ENCODE measurements at regions not wholly inside any gene's neighbourhood (a gene's known extent, or its start where the extent isn't known, plus 50 kb on each side); places are given as distances from the start of the nearest gene placed in this dataset.

DNA sequence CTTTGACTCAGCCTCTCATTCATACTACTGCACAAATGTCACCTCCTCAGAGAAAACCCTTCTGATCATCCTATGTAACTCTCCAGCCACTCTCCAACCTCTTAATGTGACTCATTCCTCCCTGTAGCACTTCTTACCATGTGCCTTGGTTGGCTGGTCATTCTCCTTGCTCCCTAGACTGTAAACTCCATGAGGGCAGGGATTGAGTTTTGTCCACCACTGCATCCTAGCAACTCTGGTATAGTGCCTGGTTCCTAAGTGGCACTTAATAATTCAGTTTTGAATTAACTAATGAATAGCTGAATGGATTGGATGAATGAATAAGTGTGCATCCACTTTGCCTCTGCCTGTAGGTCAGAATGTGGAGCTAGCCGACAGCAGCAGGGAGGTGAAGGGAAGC lies 202.5 kb upstream of the HES1 start:
- Histone ChIP-seq H3K4me1 (no peaks in the 10 kb centered on the region), H3K27ac (no peak overlapping the region), H3K27me3 (no peaks in the 10 kb centered on the region), H3K9me3 (no peaks in the 10 kb centered on the region), H3K4me3 (no peak overlapping the region), H3K36me3 (no peaks in the 10 kb centered on the region)
- DNase-seq: no peak
- no peak for TF ChIP-seq POLR2A (IDR thresholded peaks at IDR 0.05)
- TF ChIP-seq, protein P1, sequence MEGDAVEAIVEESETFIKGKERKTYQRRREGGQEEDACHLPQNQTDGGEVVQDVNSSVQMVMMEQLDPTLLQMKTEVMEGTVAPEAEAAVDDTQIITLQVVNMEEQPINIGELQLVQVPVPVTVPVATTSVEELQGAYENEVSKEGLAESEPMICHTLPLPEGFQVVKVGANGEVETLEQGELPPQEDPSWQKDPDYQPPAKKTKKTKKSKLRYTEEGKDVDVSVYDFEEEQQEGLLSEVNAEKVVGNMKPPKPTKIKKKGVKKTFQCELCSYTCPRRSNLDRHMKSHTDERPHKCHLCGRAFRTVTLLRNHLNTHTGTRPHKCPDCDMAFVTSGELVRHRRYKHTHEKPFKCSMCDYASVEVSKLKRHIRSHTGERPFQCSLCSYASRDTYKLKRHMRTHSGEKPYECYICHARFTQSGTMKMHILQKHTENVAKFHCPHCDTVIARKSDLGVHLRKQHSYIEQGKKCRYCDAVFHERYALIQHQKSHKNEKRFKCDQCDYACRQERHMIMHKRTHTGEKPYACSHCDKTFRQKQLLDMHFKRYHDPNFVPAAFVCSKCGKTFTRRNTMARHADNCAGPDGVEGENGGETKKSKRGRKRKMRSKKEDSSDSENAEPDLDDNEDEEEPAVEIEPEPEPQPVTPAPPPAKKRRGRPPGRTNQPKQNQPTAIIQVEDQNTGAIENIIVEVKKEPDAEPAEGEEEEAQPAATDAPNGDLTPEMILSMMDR (IDR thresholded peaks at IDR 0.05): no peak

DNA sequence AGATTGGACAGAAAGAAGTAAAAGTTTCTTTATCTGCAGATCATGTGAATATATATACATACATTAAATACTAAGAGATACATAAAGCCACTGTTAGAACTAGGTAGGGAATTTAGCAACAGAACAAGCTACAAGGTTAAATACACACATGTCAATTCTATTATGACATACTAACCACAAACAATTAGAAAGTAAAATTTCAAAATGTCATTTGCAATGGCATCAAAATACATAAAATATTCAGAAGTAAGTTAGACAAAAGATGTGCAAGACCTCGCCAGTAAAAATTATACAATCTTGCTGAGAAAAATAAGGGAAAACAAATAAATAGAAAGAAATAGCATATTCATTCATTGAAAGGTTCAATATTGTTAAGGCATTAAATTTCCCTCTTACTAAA lies 200.0 kb upstream of the HES1 start:
- no peak overlapping the region for H3K4me3 ChIP-seq
- TF ChIP-seq POLR2A (IDR thresholded peaks at IDR 0.05): no peak
- TF ChIP-seq, protein P1 (IDR thresholded peaks at IDR 0.05): no peak
- H3K9me3 ChIP-seq: no peaks in the 10 kb centered on the region
- H3K27me3 ChIP-seq: no peaks in the 10 kb centered on the region
- no peaks in the 10 kb centered on the region for H3K4me1 ChIP-seq
- no peak for DNase-seq
- H3K27ac ChIP-seq: no peak overlapping the region
- H3K36me3 ChIP-seq: no peaks in the 10 kb centered on the region

DNA sequence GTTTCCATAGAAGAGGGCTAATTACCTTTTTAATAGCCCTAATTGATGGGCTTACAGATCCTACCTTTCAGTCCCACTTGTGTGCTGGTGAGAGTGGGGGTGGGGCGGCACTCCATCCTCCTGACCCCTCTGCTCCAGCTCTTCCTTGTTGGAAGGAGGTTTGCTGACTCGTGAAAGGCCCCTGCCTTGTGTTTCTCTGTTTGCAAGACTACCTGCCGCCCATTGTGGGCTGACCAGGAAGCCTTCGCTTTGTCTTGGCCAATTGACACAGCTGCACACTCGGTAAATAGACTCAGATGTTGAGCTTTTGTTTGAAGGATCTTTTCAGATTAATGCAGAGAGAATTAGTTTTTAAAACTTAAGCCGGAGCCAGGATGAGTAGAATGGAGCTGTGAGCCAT lies 197.3 kb upstream of the HES1 start:
- H3K27ac ChIP-seq: no peak overlapping the region
- TF ChIP-seq POLR2A (IDR thresholded peaks at IDR 0.05): no peak
- TF ChIP-seq, protein P1 (IDR thresholded peaks at IDR 0.05): no peak
- no peaks in the 10 kb centered on the region for H3K9me3 ChIP-seq
- no peaks in the 10 kb centered on the region for H3K36me3 ChIP-seq
- no peak overlapping the region for H3K4me3 ChIP-seq
- peaks cover 0 to 5% (median 0%) of the 10 kb centered on the region in 4 donors for H3K4me1 ChIP-seq
- H3K27me3 ChIP-seq: no peaks in the 10 kb centered on the region
- DNase-seq: no peak

DNA sequence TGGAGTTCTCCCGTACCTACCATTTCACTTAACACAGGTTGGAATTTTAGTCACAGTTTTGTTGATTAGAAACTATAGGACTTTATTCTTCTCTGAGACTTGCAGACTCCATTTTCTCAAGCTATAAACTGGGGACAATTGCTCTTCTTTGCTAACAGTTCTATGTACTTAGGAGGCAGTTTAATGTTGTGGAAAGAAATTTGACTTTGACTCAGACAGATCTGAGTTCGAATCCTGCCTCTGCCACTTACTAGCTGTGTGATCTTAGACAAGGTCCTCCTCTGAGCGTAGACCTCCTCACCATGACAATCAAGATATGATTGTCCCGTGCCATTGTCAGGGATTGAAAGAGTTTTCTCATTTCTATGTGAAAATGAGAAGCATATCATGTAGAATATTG lies 196.4 kb upstream of the HES1 start:
- no peak overlapping the region for H3K27ac ChIP-seq
- H3K9me3 ChIP-seq: no peaks in the 10 kb centered on the region
- TF ChIP-seq, protein P1 (IDR thresholded peaks at IDR 0.05): no peak
- no peak for TF ChIP-seq POLR2A (IDR thresholded peaks at IDR 0.05)
- no peak for DNase-seq
- no peak overlapping the region for H3K4me3 ChIP-seq
- H3K27me3 ChIP-seq: no peaks in the 10 kb centered on the region
- H3K36me3 ChIP-seq: no peaks in the 10 kb centered on the region
- H3K4me1 ChIP-seq: peaks cover 0 to 6% (median 0%) of the 10 kb centered on the region in 4 donors

DNA sequence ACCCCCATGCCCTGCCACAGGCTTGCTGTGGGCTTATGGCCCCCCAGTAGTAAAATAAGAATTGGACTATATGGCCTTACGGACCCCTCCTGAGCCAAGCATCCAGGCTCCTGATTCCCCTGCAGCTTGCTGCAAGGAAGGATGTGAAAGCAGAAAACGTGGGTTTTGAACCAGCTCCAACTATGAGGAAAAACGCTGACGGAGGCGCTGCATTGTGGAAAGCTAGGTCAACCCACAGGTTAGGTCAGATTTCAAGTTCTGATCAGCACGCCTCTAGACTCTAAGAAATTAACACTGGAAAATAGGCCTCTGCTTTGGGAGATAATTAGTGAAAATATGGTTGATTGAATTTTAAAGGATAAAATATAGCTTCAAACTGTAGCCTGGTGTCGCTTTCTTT lies 195.4 kb upstream of the HES1 start:
- TF ChIP-seq POLR2A (IDR thresholded peaks at IDR 0.05): no peak
- TF ChIP-seq, protein P1 (IDR thresholded peaks at IDR 0.05): no peak
- Histone ChIP-seq H3K9me3 (no peaks in the 10 kb centered on the region), H3K27ac (no peak overlapping the region), H3K4me3 (no peak overlapping the region), H3K36me3 (no peaks in the 10 kb centered on the region), H3K4me1 (peaks cover 0 to 6% (median 0%) of the 10 kb centered on the region in 4 donors), H3K27me3 (no peaks in the 10 kb centered on the region)
- DNase-seq: no peak

DNA sequence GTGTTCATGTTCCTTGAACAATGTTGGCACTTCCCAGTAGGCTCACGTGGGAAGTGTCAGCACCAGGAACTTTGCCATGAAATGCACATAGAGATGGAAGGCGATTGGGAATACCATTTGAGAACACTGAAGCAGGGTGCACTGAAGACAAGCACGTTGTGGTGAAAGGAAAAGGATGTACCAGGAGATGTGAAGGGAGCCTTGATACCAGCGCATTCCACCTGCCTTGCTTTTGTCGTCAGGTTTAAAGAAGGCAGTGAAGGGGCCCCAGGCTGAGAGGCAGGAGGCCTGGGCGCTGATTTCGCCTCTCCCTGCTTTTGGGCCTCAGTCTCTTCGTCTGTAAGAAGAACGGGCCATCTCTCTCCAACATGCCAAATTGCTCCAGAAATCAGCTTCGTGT lies 194.5 kb upstream of the HES1 start:
- TF ChIP-seq, protein P1 (IDR thresholded peaks at IDR 0.05): no peak
- no peak for TF ChIP-seq POLR2A (IDR thresholded peaks at IDR 0.05)
- no peaks in the 10 kb centered on the region for H3K36me3 ChIP-seq
- no peak for DNase-seq

More for the DNA sequence above, 194.5 kb upstream of the HES1 start:
- H3K4me3 ChIP-seq: no peak overlapping the region
- H3K27ac ChIP-seq: no peak overlapping the region
- no peaks in the 10 kb centered on the region for H3K27me3 ChIP-seq
- no peaks in the 10 kb centered on the region for H3K9me3 ChIP-seq
- H3K4me1 ChIP-seq: peaks cover 0 to 6% (median 0%) of the 10 kb centered on the region in 4 donors
